ENCODE measurements at regions not wholly inside any gene's neighbourhood (a gene's known extent, or its start where the extent isn't known, plus 50 kb on each side); places are given as distances from the start of the nearest gene placed in this dataset.

- TF ChIP-seq CTCF (IDR thresholded peaks at IDR 0.05) = no peak
- Histone ChIP-seq H3K4me1 (no peaks in the 10 kb centered on the region), H3K27ac (no peak overlapping the region), H3K36me3 (no peaks in the 10 kb centered on the region), H3K9me3 (no peaks in the 10 kb centered on the region), H3K4me3 (no peak overlapping the region), H3K27me3 (no peaks in the 10 kb centered on the region)
- intact Hi-C loops (cut with DNase I) = no loop called here
- no peak for DNase-seq (ENCODE audit: low spot score in 2 of 2)
Measured at GRCh38 chr11:127412234-127412633, 411.7 kb upstream of the KIRREL3 start.

GRCh38 chr11:127411283-127411682, 410.7 kb upstream of the KIRREL3 start:
- H3K27ac ChIP-seq = no peak overlapping the region
- no peaks in the 10 kb centered on the region for H3K9me3 ChIP-seq
- no peaks in the 10 kb centered on the region for H3K27me3 ChIP-seq
- no peak for DNase-seq (ENCODE audit: low spot score in 2 of 2)
- no peak overlapping the region for H3K4me3 ChIP-seq
- intact Hi-C loops (cut with DNase I) = no loop called here
- H3K36me3 ChIP-seq = no peaks in the 10 kb centered on the region
- no peaks in the 10 kb centered on the region for H3K4me1 ChIP-seq
- TF ChIP-seq CTCF (IDR thresholded peaks at IDR 0.05) = no peak

- no peak overlapping the region for H3K4me3 ChIP-seq
- intact Hi-C loops (cut with DNase I) = no loop called here
- H3K27me3 ChIP-seq = no peaks in the 10 kb centered on the region
Measured at GRCh38 chr11:127395034-127395433, 394.5 kb upstream of the KIRREL3 start.

GRCh38 chr11:127393460-127393997, 393.0 kb upstream of the KIRREL3 start:
- H3K4me1 ChIP-seq = no peaks in the 10 kb centered on the region
- no peak overlapping the region for H3K4me3 ChIP-seq
- no peak overlapping the region for H3K27ac ChIP-seq
- TF ChIP-seq CTCF (IDR thresholded peaks at IDR 0.05) = no peak
- H3K27me3 ChIP-seq = no peaks in the 10 kb centered on the region
- no peaks in the 10 kb centered on the region for H3K36me3 ChIP-seq
- intact Hi-C loops (cut with DNase I) = no loop called here
- DNase-seq (ENCODE audit: low spot score in 2 of 2) = no peak
- H3K9me3 ChIP-seq = no peaks in the 10 kb centered on the region

More at GRCh38 chr11:127395034-127395433, 394.5 kb upstream of the KIRREL3 start:
- Histone ChIP-seq H3K9me3 (no peaks in the 10 kb centered on the region), H3K27ac (no peak overlapping the region), H3K36me3 (no peaks in the 10 kb centered on the region), H3K4me1 (no peaks in the 10 kb centered on the region)
- no peak for DNase-seq (ENCODE audit: low spot score in 2 of 2)
- no peak for TF ChIP-seq CTCF (IDR thresholded peaks at IDR 0.05)

GRCh38 chr11:127392575-127392974, 392.0 kb upstream of the KIRREL3 start:
- Histone ChIP-seq H3K27ac (no peak overlapping the region), H3K27me3 (no peaks in the 10 kb centered on the region), H3K4me3 (no peak overlapping the region), H3K9me3 (no peaks in the 10 kb centered on the region), H3K4me1 (no peaks in the 10 kb centered on the region), H3K36me3 (no peaks in the 10 kb centered on the region)
- intact Hi-C loops (cut with DNase I) = no loop called here
- no peak for TF ChIP-seq CTCF (IDR thresholded peaks at IDR 0.05)
- no peak for DNase-seq (ENCODE audit: low spot score in 2 of 2)

GRCh38 chr11:127390465-127390864, 389.9 kb upstream of the KIRREL3 start:
- H3K4me1 ChIP-seq = no peaks in the 10 kb centered on the region
- intact Hi-C loops (cut with DNase I) = no loop called here
- no peak overlapping the region for H3K27ac ChIP-seq
- no peak overlapping the region for H3K4me3 ChIP-seq
- no peaks in the 10 kb centered on the region for H3K9me3 ChIP-seq
- no peak for DNase-seq (ENCODE audit: low spot score in 2 of 2)
- TF ChIP-seq CTCF (IDR thresholded peaks at IDR 0.05) = no peak
- H3K27me3 ChIP-seq = no peaks in the 10 kb centered on the region
- no peaks in the 10 kb centered on the region for H3K36me3 ChIP-seq
